HepG2 (cell line): ENCODE measurements at regions not wholly inside any gene's neighbourhood (a gene's known extent, or its start where the extent isn't known, plus 50 kb on each side); places are given as distances from the start of the nearest gene placed in this dataset.

Source experiments
- ATAC-seq: fragments of 200-7000 bp; cut with Tn5 transposase; 3 replicates; pipeline ENCODE4 v1.9.1; 2020; ENCODE audit warnings: mild to moderate bottlenecking, moderate library complexity
- BruUV-seq: library from RNA; stranded (reverse); fragments of 400-500 nt; replicated peaks from 2 replicates; lab custom pipeline; 2021; lab: Mats Ljungman, UMichigan
- CTCF ChIA-PET: fragments of 300-600 bp; formaldehyde crosslinking; extraction: SDS; loops from one replicate; lab custom pipeline; 2021; ENCODE audit warnings: low total read pairs, inconsistent platforms, low intra/inter-chr PET ratio; lab: Yijun Ruan, JAX
- POLR2A ChIA-PET: fragments of 350-600 bp; sonication (Branson Sonifier 250); formaldehyde crosslinking; loops from one replicate; lab custom pipeline; 2020; ENCODE audit warnings: antibody characterized with exemption, inconsistent platforms; lab: Yijun Ruan, JAX
- DNase-seq: peaks from one replicate; pipeline ENCODE4 v3.0.0-alpha.2; 2015; ENCODE audit warnings: low spot score
- FAIRE-seq: peaks from 3 replicates; lab custom pipeline; 2011; peaks lifted over from hg19 to GRCh38; lab: Jason Lieb, UNC
- H2AFZ ChIP-seq: one replicate; pipeline ENCODE4 v1.6.1; 2011; ENCODE audit warnings: low read length, inconsistent platforms
- H3K27ac ChIP-seq: fragments of 300-600 bp; 3 replicates; pipeline ENCODE4 v1.8.0; 2011; ENCODE audit warnings: mixed run types, mild to moderate bottlenecking, mixed read lengths, low read length, inconsistent platforms; ENCODE audit not compliant: insufficient read depth; ENCODE audit errors: extremely low read length
- H3K27me3 ChIP-seq, 2 experiments: fragments of 200-600 bp in 1 of 2; 2 replicates in 1 of 2; 3 replicates in 1 of 2; pipeline versions ENCODE4 v1.6.0 to v1.8.0; 2011; ENCODE audit warnings: low read length in 2 of 2, mild to moderate bottlenecking in 2 of 2, moderate library complexity in 2 of 2, inconsistent platforms in 1 of 2; ENCODE audit not compliant: insufficient read depth in 2 of 2, control insufficient read depth in 1 of 2
- H3K36me3 ChIP-seq, 2 experiments: fragments of 200-600 bp in 1 of 2; replicated peaks in 1 of 2; 2 replicates in 1 of 2; 3 replicates in 1 of 2; pipeline versions ENCODE4 v1.5.1 to v1.8.0; 2011; ENCODE audit warnings: low read length in 2 of 2, inconsistent platforms in 1 of 2; ENCODE audit not compliant: insufficient read depth in 2 of 2, control insufficient read depth in 1 of 2
- H3K4me1 ChIP-seq: 2 replicates; pipeline ENCODE4 v1.5.1; 2012; ENCODE audit warnings: low read length, inconsistent platforms; ENCODE audit not compliant: insufficient read depth
- H3K4me2 ChIP-seq: 2 replicates; pipeline ENCODE4 v1.6.0; 2011; ENCODE audit warnings: low read depth, low read length, inconsistent platforms
- H3K4me3 ChIP-seq, 3 experiments: fragments of 200-600 bp in 1 of 3; sonication (generic), shearing (Covaris generic) in 1 of 3; replicated peaks in 1 of 3; 2 replicates each; pipeline ENCODE4 v1.5.1; 2011 to 2016; ENCODE audit warnings: low read length in 3 of 3, inconsistent platforms in 2 of 3, low read depth in 2 of 3, mild to moderate bottlenecking in 2 of 3, control low read depth in 1 of 3, mixed read lengths in 1 of 3; ENCODE audit not compliant: insufficient read depth in 1 of 3
- H3K79me2 ChIP-seq: one replicate; pipeline ENCODE4 v1.6.1; 2011; ENCODE audit warnings: low read length, inconsistent platforms; ENCODE audit not compliant: insufficient read depth
- H3K9ac ChIP-seq: 2 replicates; pipeline ENCODE4 v1.6.0; 2011; ENCODE audit warnings: mild to moderate bottlenecking, low read depth, low read length, inconsistent platforms; ENCODE audit not compliant: insufficient read depth
- H3K9me3 ChIP-seq: 2 replicates; pipeline ENCODE4 v1.5.1; 2012; ENCODE audit warnings: mild to moderate bottlenecking, low read length
- H4K20me1 ChIP-seq: 2 replicates; pipeline ENCODE4 v1.6.0; 2011; ENCODE audit warnings: inconsistent platforms, mild to moderate bottlenecking, low read length, moderate library complexity; ENCODE audit not compliant: insufficient read depth
- ADNP ChIP-seq: sonication (generic); formaldehyde crosslinking; IDR thresholded peaks from 2 replicates; pipeline ENCODE4 v1.4.0; 2020; ENCODE audit warnings: missing genetic modification reagents
- ELF3 ChIP-seq: IDR thresholded peaks from 2 replicates; pipeline ENCODE4 v1.6.1; 2016; ENCODE audit warnings: missing genetic modification reagents, missing compliant biosample characterization
- ESRRA ChIP-seq: sonication (generic); formaldehyde crosslinking; IDR thresholded peaks from 2 replicates; pipeline ENCODE4 v1.5.1; 2020; ENCODE audit warnings: mild to moderate bottlenecking, low read depth, missing genetic modification reagents
- JDP2 ChIP-seq: sonication (generic); formaldehyde crosslinking; IDR thresholded peaks from 2 replicates; pipeline ENCODE4 v1.8.1; 2022; ENCODE audit warnings: missing genetic modification reagents, borderline replicate concordance
- KLF12 ChIP-seq: sonication (generic); formaldehyde crosslinking; IDR thresholded peaks from 2 replicates; pipeline ENCODE4 v1.4.0; 2020; ENCODE audit warnings: missing genetic modification reagents, borderline replicate concordance
- MED13 ChIP-seq: sonication (generic); formaldehyde crosslinking; IDR thresholded peaks from 2 replicates; pipeline ENCODE4 v1.5.0; 2020; ENCODE audit warnings: missing genetic modification reagents
- MXD1 ChIP-seq: sonication (generic); formaldehyde crosslinking; IDR thresholded peaks from 2 replicates; pipeline ENCODE4 v1.4.0; 2020; ENCODE audit warnings: mild to moderate bottlenecking, missing genetic modification reagents
- PITX1 ChIP-seq: sonication (generic); formaldehyde crosslinking; IDR thresholded peaks from 2 replicates; pipeline ENCODE4 v1.5.1; 2020; ENCODE audit warnings: mild to moderate bottlenecking, missing genetic modification reagents
- PREB ChIP-seq: sonication (generic); formaldehyde crosslinking; IDR thresholded peaks from 2 replicates; pipeline ENCODE4 v1.4.0; 2020; ENCODE audit warnings: missing genetic modification reagents
- U2AF1 ChIP-seq: fragments of 200-400 bp; formaldehyde crosslinking; optimal IDR thresholded peaks from 2 replicates; pipeline ENCODE3; 2017; ENCODE audit warnings: mild to moderate bottlenecking, low read depth, low read length
- ZBTB39 ChIP-seq: sonication (generic); formaldehyde crosslinking; IDR thresholded peaks from 2 replicates; pipeline ENCODE4 v1.5.0; 2020; ENCODE audit warnings: missing genetic modification reagents
- ZFP41 ChIP-seq: sonication (generic); formaldehyde crosslinking; IDR thresholded peaks from 2 replicates; pipeline ENCODE4 v1.4.0; 2020; ENCODE audit warnings: mild to moderate bottlenecking, missing genetic modification reagents, borderline replicate concordance
- ZNF138 ChIP-seq: sonication (generic); formaldehyde crosslinking; IDR thresholded peaks from 2 replicates; pipeline ENCODE4 v1.5.0; 2020; ENCODE audit warnings: mild to moderate bottlenecking, low read depth, missing genetic modification reagents
- ZNF569 ChIP-seq: sonication (generic); formaldehyde crosslinking; IDR thresholded peaks from 2 replicates; pipeline ENCODE4 v1.5.0; 2020; ENCODE audit warnings: mild to moderate bottlenecking, missing genetic modification reagents, moderate library complexity, borderline replicate concordance
- ZNF597 ChIP-seq: sonication (generic); formaldehyde crosslinking; IDR thresholded peaks from 2 replicates; pipeline ENCODE4 v1.5.0; 2020; ENCODE audit warnings: missing genetic modification reagents
- ZNF672 ChIP-seq: sonication (generic); formaldehyde crosslinking; IDR thresholded peaks from 2 replicates; pipeline ENCODE4 v1.8.1; 2022; ENCODE audit warnings: missing genetic modification reagents
- ZNF674 ChIP-seq: sonication (generic); formaldehyde crosslinking; IDR thresholded peaks from 2 replicates; pipeline ENCODE4 v1.5.0; 2020; ENCODE audit warnings: low read depth, mild to moderate bottlenecking, missing genetic modification reagents
- WGBS: methylation state at CpG from one replicate; pipeline ENCODE4 v1.1.6; 2017; ENCODE audit warnings: low lambda C conversion rate; 5-methylcytosine and 5-hydroxymethylcytosine counted together
- in situ Hi-C: cut with HindIII; loops from 2 replicates; pipeline ENCODE4 v1.10.0; 2017; ENCODE audit warnings: low pct_unique_long_range_greater_than_20kb; ENCODE audit not compliant: extremely low pct_ligation_motif_present
- intact Hi-C: fragments of 100-400 bp; cut with micrococcal nuclease; formaldehyde crosslinking; loops from one replicate; pipeline ENCODE4 v1.10.0; 2022; ENCODE audit not compliant: unreplicated experiment

- Histone ChIP-seq H3K4me3 (no peak overlapping the region), H3K4me2 (no peak overlapping the region), H3K36me3 (no peaks in the 10 kb centered on the region), H2AFZ (no peak overlapping the region), H3K79me2 (no peaks in the 10 kb centered on the region), H3K27me3 (no peaks in the 10 kb centered on the region), H3K27ac (no peak overlapping the region), H3K9ac (no peak overlapping the region), H4K20me1 (no peaks in the 10 kb centered on the region), H3K4me1 (no peaks in the 10 kb centered on the region), H3K9me3 (no peaks in the 10 kb centered on the region)
- POLR2A ChIA-PET = no interaction called here
- intact Hi-C loops (no loop called here), in situ Hi-C loops (loop anchor here (25.0 kb wide), 1 partner anchor 442 kb away; no protein-coding TSS in a partner anchor)
- CTCF ChIA-PET = no interaction called here
- WGBS = 0% methylated on average over 3 of the region's 3 CpGs
- DNase-seq (no peak), FAIRE-seq (no peak), ATAC-seq (no peak)
- BruUV-seq = no TSS peak
- no peak for TF ChIP-seq ADNP (CRISPR knock-in tag)
- TF ChIP-seq MXD1 (CRISPR knock-in tag) = no peak
- no peak for TF ChIP-seq JDP2
- TF ChIP-seq ZNF569 (CRISPR knock-in tag) = no peak
- TF ChIP-seq ELF3 (CRISPR knock-in tag) = no peak
- no peak for TF ChIP-seq ESRRA (CRISPR knock-in tag)
- no peak for TF ChIP-seq ZNF138
- TF ChIP-seq PREB (CRISPR knock-in tag) = no peak
- TF ChIP-seq MED13 (CRISPR knock-in tag) = no peak
- TF ChIP-seq ZNF672 (CRISPR knock-in tag) = no peak
- no peak for TF ChIP-seq ZNF597
- no peak for TF ChIP-seq ZNF674 (CRISPR knock-in tag)
- no peak for TF ChIP-seq KLF12
- TF ChIP-seq ZFP41 (CRISPR knock-in tag) = no peak
- no peak for TF ChIP-seq PITX1
- TF ChIP-seq ZBTB39 (CRISPR knock-in tag) = no peak
- no peak for TF ChIP-seq U2AF1
Observed at GRCh38 chr10:56104487-56104886, 256.6 kb downstream of the ZWINT start.
